Right lobe of liver (tissue), 6 donors: ENCODE measurements at regions not wholly inside any gene's neighbourhood (a gene's known extent, or its start where the extent isn't known, plus 50 kb on each side); places are given as distances from the start of the nearest gene placed in this dataset.

Experiments used
- ATAC-seq, 4 donors: fragments of 200-7000 bp; cut with Tn5 transposase; one replicate each; pipeline ENCODE4 v1.9.1; 2020; ENCODE audit warnings: mild to moderate bottlenecking in 4 of 4, moderate library complexity in 4 of 4
- DNase-seq, 3 donors: peaks; one replicate each; pipeline ENCODE4 v3.0.0-alpha.2; 2020
- H3K27ac ChIP-seq, 3 donors: fragments of 200-600 bp; one replicate each; pipeline ENCODE4 v1.8.0; 2022
- H3K27me3 ChIP-seq, 2 donors: fragments of 200-600 bp; one replicate each; pipeline ENCODE4 v1.8.0; 2022
- H3K36me3 ChIP-seq, 4 donors: fragments of 200-600 bp; sonication (generic) in 1 of 4; one replicate each; pipeline versions ENCODE4 v1.5.1 to v1.8.0; 2017 to 2022; ENCODE audit warnings: control low read depth in 1 of 4
- H3K4me1 ChIP-seq, 4 donors: fragments of 200-600 bp; sonication (generic) in 1 of 4; one replicate each; pipeline versions ENCODE4 v1.5.1 to v1.8.0; 2017 to 2022; ENCODE audit warnings: control low read depth in 1 of 4
- H3K4me3 ChIP-seq, 3 donors: fragments of 200-600 bp; one replicate each; pipeline ENCODE4 v1.8.0; 2022
- H3K9me3 ChIP-seq, 4 donors: fragments of 200-600 bp; sonication (generic) in 1 of 4; one replicate each; pipeline versions ENCODE4 v1.5.1 to v1.8.0; 2017 to 2022; ENCODE audit warnings: control low read depth in 1 of 4
- CTCF ChIP-seq, 4 donors: fragments of 200-600 bp in 3 of 4; fragments of 450-650 bp in 1 of 4; IDR thresholded peaks; one replicate each; pipeline versions ENCODE4 v1.5.1 to v1.8.0; 2016 to 2022; ENCODE audit warnings: antibody characterized with exemption in 4 of 4, mild to moderate bottlenecking in 2 of 4
- POLR2A ChIP-seq: fragments of 450-650 bp; IDR thresholded peaks from one replicate; pipeline ENCODE4 v1.6.1; 2017; ENCODE audit warnings: antibody characterized with exemption, mild to moderate bottlenecking
- WGBS: methylation state at CpG from one replicate; pipeline ENCODE4 v1.1.6; 2018; ENCODE audit warnings: low coverage, low lambda C conversion rate; ENCODE audit not compliant: insufficient coverage; ENCODE audit errors: missing lambda C conversion rate; 5-methylcytosine and 5-hydroxymethylcytosine counted together
- intact Hi-C, 2 donors: fragments of 100-400 bp; cut with DNase I; formaldehyde crosslinking; loops; one replicate each; pipeline versions ENCODE4 v1.11.2 to v1.14.1; 2022
- donor health status: DM: no; HTN: yes; CAD: no.
- donor health status: DM: no; HTN: no; CAD: no.
- donor health status: DM: no; HTN: no; CAD: no.
- donor health status: DM: no; HTN: yes; CAD: no.
- donor health status: DM: no; HTN: yes; CAD: no.

GRCh38 chr9:82726424-82727276, 336.3 kb downstream of the RASEF start:
- no peak for ATAC-seq

GRCh38 chr9:82729141-82729540, 333.8 kb downstream of the RASEF start:
- Histone ChIP-seq H3K36me3 (no peaks in the 10 kb centered on the region), H3K4me1 (no peaks in the 10 kb centered on the region), H3K27me3 (no peaks in the 10 kb centered on the region), H3K9me3 (no peaks in the 10 kb centered on the region), H3K27ac (no peak overlapping the region), H3K4me3 (no peak overlapping the region)
- intact Hi-C loops = no loop called here
- ATAC-seq (no peak), DNase-seq (no peak)
- WGBS = 71% methylated on average over 5 of the region's 6 CpGs
- no peak for TF ChIP-seq CTCF (IDR thresholded peaks at IDR 0.05)
- TF ChIP-seq POLR2A = no peak

More at GRCh38 chr9:82726424-82727276, 336.3 kb downstream of the RASEF start:
- no peak for DNase-seq
- 32% methylated on average over 5 of the region's 6 CpGs for WGBS
- no peaks in the 10 kb centered on the region for H3K36me3 ChIP-seq
- no peaks in the 10 kb centered on the region for H3K9me3 ChIP-seq
- no peak for TF ChIP-seq POLR2A
- TF ChIP-seq CTCF (IDR thresholded peaks at IDR 0.05) = no peak
- no peak overlapping the region for H3K4me3 ChIP-seq
- intact Hi-C loops = no loop called here
- H3K27ac ChIP-seq = no peak overlapping the region
- no peaks in the 10 kb centered on the region for H3K4me1 ChIP-seq
- no peaks in the 10 kb centered on the region for H3K27me3 ChIP-seq

- Histone ChIP-seq H3K4me3 (no peak overlapping the region), H3K4me1 (no peaks in the 10 kb centered on the region), H3K27me3 (no peaks in the 10 kb centered on the region), H3K27ac (no peak overlapping the region), H3K36me3 (no peaks in the 10 kb centered on the region), H3K9me3 (no peaks in the 10 kb centered on the region)
- no peak for TF ChIP-seq POLR2A
- TF ChIP-seq CTCF (IDR thresholded peaks at IDR 0.05) = no peak
- intact Hi-C loops = no loop called here
- 15% methylated on average over 1 of the region's 1 CpG for WGBS
- no peak for ATAC-seq
- DNase-seq = no peak
These were observed 332.9 kb downstream of the RASEF start for GRCh38 chr9:82729991-82730589.

- Histone ChIP-seq H3K4me3 (no peak overlapping the region), H3K4me1 (no peaks in the 10 kb centered on the region), H3K9me3 (no peaks in the 10 kb centered on the region), H3K27ac (no peak overlapping the region), H3K36me3 (no peaks in the 10 kb centered on the region), H3K27me3 (no peaks in the 10 kb centered on the region)
- TF ChIP-seq POLR2A (no peak), CTCF (IDR thresholded peaks at IDR 0.05) (no peak)
- intact Hi-C loops = no loop called here
- WGBS = 41% methylated on average over 3 of the region's 3 CpGs
- DNase-seq = no peak
- ATAC-seq = no peak
These were observed 330.0 kb downstream of the RASEF start for GRCh38 chr9:82732928-82733327.
